Medulla oblongata (tissue), 1 donor: ENCODE measurements at regions not wholly inside any gene's neighbourhood (a gene's known extent, or its start where the extent isn't known, plus 50 kb on each side); places are given as distances from the start of the nearest gene placed in this dataset.

Source experiments
- DNase-seq: peaks from one replicate; pipeline ENCODE4 v3.0.0-alpha.2; 2015; ENCODE audit errors: extremely low spot score

DNA sequence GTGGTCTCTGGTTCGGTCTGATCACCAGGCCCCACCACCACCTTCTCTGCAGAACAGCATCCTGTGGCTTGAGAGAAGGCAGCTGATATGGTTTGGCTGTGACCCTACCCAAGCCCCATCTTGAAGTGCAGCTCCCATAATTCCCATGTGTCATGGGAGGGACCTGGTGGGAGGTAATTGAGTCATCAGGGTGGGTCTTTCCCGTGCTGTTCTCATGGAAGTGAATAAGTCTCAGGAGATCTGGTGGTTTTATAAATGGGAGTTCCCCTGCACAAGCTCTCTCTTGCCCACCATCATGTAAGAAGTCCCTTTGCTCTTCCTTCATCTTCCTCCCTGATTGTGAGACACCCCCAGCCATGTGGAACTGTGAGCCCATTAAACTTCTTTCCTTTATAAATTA, 352.3 kb upstream of the CDH5 start:
- DNase-seq, result no peak

DNA sequence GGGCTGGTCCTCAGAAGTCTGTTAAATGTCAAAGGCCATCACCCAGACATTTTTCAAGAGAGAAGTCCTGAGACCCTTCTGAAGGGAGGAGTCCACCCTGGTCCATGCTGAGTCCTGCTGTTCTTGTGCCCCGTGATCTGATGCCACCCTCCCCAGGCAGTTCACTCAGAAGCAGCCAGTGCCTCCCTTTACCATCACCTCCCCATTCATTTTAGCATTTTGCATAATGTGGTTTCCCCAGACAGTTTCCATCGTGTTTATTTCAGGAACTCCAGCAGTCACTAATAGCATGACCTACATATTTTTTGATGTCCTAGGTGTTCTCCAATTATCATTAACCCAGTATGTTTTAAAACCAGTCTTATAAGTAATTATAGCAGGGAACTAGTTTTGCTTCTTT, 353.0 kb upstream of the CDH5 start:
- DNase-seq, result no peak

DNA sequence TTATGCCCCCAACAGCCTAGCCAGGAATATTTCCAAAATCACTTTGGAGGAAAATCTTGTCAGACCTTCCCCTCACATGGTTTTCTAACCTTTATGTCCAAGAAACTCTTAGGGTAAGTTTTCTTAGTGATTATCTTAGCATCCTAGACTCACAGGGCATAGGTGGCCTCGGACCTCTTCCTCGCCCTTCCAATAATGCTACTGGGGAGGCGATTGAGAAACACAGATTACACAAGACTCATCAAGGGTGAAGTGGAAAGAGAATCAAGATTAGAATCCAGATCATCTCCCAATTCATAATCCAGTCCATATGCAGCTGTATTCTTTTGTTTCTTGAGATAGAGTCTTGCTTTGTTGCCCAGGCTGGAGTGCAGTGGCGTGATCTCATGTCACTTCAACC, 358.4 kb upstream of the CDH5 start:
- no peak for DNase-seq

DNA sequence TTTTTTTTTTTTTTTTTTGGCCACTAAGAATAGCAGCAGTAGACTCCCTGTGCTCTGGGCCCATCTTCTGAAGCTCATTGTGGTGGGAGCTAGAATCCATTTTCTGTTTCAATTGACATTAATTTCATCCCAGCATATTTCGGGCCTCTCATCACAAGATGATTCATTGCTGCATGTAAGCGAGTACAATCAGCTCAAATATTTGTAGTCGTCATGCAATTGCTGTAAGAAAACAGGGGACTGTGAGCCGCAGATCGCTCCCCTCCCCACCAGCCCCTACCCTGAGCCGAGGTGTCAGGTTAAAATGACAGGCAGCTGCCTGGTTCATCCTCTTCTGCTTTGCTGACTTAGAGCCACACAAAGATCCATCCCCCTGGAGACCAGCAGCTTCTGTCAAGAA, 358.8 kb upstream of the CDH5 start:
- DNase-seq, result no peak

DNA sequence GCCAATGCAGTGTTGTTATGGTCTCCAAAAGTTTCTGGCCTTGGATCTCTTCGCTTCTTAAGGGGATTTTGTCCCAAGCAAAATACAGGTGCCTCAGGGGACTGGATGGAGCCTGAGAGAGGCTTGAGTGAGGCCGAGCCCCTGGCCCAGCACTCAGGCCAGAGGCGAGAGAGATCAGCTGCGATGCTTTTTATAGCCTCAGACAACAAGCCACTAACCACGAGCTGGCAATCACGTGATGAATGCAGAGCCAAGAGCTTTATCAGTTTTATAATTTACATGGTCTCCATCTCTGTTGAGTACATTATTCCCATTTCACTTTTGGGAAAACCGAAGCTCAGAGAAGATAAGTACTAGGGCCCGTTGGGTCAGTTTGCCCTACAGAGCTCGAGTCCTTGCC, 360.0 kb upstream of the CDH5 start:
- DNase-seq, result no peak

DNA sequence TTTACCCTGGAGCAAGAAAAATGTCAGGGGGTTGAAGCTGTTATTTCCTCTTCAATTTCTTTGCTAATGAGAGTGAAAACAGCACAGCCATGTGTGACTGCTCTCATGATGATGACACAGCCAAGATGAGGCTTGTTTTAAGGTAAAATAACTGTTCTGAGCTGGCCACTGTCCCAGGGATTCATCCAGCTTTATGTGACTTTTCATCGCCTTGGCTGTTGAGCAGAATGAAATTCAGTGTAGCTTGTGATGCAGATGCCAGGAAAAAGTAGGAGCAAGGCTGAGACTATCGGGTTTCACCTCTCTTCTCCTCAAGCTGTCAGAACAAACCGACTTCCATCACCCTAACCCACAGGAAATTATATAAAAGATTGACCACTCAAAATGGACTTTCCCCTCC, 361.8 kb upstream of the CDH5 start:
- DNase-seq, result no peak

DNA sequence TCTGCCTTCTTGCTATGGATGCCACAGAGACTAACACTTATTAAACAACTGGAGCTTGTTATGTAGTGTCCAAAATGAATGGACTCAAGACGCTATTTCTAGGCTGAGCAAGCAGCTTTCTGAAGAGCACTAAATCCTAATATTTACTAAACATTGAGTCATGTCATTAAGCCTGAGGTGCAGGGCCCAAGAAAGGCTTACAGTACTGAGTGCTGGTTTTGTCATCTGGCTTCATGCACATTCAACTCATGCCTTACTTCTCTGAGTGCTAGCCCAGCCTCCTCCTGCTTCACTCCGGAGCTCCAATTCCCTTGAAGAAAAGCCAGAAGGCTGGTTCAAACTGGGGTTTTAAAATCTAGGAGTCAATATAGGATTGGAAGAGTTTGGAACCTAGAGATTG, 363.3 kb upstream of the CDH5 start:
- DNase-seq, result no peak

DNA sequence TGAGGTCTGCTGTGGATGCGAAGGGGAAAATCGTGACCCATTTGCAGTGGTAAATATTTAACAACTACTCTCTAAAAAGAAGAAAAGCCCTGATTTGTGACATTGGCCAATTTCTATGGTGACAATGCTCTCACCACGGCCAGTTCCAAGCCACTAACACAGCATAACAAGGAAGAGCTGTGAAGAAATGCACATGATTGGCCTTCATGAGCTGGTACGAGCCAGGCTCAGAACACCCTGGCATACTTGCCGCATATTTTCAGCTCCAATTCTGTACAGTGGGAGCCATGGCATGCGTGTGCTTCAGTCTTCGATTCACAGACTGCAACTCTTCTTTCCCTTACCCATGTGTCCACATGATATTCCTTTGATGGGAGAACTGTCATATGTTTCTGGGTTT, 363.9 kb upstream of the CDH5 start:
- no peak for DNase-seq

DNA sequence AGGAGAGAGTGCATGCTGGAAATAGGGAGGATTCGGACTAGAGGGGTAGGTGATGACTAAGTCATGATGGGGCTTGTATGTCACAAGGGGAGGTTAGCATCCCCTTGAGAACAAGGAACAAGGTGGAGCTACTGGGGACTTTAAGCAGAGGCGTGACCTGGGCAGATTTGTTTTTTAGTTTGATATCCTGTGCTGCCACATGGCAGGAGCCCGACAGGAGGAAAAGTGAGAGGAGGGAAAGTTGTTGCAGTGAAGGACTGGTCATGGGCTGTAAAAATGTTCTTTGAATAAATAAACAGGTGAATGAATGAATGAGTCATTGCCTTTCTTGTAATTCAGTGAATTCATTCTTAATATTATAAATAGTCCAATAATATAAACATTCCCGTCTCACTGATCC, 365.1 kb upstream of the CDH5 start:
- no peak for DNase-seq

DNA sequence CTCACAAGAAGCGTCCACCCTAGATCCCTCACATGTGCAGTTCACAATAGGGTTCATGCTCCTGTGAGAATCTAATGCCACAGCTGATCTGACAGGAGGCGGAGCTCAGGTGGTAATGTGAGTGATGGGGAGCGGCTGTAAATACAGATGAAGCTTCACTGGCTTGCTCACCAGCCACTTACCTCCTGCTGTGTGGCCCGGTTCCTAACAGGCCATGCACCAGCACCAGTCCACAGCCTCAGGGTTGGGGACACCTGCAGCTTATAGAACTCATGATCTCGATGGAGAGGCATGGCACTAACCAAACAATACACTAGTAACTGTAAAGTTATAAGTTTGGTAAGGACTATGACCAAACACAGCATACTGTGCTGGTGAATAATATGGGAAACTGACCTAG, 368.0 kb upstream of the CDH5 start:
- no peak for DNase-seq

DNA sequence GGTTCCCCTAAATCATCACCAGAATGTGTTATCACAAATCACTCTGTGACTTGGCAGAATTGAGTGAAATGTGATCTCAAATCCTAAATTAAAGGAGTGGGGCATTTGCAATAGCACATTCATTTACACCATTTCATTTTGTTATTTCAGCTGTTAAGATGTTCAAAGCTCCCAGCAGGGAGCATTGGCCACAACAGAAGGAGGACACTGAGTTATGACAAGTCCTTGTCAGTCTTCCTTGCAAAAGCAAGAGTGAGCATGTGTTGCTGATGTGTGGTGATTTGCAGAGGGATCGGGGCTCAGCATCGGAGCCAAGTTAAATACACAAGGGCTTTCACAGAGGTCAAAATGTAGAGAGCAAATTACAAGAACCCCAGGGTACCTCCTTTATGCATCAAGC, 372.2 kb upstream of the CDH5 start:
- DNase-seq, result peak; percentile 4

DNA sequence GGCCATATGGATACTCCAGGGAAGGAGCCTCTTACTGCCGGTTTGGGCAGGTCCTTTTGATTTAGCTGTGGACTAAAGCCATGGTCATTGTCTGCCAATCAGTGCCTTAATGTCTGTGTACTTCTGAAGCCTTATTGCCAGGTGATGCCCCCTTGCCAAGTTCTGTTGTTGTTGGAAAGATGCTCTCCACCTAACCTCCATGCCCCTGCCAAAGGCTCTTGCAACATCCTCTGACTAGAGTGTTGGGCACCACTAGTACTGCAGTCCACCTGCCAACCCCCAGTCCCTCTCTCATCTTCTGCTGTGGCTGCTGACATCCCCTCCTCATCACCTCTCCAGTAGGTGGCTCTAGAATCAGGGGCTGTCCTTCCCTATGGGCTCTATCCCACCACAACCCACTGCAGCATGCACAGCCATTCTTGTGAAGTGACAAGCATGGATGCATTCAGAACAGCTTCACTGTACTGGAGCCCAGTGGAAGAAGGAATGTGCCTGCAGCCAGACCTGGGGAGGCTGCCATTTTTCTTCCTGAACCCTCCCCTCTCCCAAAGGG, 375.3 kb upstream of the CDH5 start:
- no peak for DNase-seq

DNA sequence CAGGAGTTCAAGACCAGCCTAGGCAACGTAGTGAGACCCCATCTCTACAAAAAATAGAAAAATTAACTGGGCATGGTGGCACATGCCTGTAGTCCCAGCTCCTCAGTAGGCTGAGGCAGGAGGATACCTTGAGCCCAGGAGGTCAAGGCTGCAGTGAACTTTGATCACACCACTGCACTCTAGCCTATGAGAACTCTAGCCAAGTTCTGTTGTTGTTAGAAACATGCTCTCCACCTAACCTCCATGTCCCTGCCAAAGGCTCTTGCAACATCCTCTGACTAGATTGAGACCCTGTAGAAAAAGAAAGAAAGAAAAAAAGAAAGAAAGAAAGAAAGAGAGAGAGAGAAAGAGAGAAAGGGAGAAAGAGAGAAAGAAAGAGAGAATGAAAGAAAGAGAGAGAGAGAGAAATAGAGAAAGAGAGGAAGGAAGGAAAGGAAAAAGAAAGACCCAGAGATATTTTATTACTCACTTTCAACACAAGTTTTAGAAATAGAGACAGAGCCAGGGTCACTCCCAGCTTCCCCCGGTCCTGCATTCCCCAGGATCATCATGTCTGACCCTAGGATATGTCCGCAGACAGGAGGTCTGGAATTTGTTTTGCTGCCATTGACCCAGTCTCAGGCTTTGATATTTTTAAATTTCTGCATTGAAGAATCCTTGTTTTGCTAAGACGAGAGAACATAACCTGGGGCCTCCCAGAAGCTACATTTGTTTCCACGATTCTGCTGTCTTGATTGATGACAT, 376.5 kb upstream of the CDH5 start:
- no peak for DNase-seq

DNA sequence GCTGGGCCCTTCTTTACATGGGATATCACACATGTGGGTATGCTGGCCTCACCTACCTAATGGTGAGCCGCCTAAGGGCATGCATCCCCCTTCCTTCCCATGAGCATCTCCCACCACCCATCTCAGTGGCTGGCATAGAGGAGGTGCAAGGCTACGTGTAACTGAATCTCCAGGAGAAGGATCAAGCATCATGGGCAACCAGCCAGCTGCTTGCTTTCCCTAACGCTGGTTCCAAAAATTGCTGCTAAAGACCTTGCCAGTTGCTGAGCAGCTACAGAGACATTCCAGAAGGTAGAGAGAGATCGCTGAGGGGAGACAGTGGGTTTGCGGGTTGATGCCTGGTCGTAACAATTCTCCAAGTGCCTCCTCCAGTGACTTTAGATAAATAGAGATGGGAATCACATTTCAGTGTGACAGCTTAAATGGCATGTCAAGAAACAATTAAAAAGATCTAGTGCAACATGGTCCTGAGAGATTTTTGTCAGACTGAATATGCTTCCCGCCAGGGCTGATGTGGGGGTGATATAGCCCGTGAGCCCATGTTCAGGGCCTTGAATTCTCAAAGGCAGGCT, 378.4 kb upstream of the CDH5 start:
- DNase-seq, result no peak

DNA sequence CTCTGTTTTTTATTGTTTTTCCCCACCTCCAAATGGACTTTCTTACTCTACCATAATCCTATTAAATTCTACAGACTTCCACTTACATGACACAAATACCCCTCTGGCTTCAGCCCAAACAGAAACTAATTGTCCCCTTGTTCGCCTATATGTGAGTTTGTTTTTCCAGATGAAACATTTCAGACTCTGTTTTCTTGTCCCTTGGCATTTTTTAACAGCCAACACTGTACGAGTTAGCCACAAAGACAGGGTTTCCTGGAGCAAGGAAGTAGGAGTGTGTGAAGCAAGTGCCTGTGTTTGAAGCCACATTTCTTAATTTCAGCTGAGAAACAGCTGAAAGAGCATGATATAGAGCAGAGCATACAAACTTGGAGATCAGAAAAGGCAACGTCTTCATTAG, 382.2 kb upstream of the CDH5 start:
- no peak for DNase-seq

DNA sequence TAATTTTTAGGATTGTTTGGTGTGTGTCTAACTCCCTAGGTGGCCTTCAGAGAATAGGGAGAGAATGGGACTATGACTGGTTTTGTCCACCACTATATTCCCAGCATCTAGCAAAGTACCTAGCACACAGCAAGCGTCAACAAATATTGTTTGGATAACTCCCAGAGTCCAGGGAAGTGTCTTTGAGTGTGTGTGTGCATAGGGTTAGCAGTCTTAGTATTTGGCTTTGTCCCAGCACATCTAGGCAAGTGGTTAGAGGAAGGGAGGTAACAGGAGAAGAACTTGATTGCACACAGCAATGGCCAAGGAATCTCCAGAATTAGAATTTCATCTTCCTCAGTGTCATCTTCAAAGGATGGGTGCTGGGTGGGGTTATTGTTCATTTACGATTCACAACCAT, 385.4 kb upstream of the CDH5 start:
- DNase-seq, result no peak

DNA sequence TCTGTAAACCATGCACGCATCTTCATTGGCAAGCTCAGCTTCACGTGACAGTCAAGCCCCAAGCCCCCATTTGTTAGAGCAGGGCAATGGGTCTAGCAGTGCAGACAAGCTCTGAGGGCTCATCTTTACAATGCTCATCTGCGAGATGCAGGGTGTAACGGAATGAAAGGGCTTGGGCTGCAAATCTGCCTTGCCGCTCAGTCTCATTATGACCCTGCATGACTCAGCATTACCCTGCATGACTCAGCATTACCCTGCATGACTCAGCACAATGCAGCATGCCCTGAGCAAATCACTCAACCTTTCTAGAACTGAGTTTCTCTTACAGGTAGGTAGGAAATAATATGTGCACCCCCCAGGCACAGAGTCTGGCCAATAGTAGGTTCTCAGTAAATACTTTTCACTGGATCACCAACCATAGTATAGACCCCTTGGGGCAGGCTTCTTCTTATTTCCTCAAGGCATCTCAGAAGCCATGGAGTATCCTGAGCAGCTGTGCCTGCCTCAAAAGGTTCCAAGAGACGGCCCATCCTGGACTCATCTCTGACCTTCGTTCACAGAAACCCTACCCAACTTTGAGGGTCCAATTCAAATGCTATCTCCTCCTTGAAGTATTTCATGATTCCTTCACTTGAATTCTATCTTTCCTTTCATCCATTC, 391.3 kb upstream of the CDH5 start:
- DNase-seq, result no peak

DNA sequence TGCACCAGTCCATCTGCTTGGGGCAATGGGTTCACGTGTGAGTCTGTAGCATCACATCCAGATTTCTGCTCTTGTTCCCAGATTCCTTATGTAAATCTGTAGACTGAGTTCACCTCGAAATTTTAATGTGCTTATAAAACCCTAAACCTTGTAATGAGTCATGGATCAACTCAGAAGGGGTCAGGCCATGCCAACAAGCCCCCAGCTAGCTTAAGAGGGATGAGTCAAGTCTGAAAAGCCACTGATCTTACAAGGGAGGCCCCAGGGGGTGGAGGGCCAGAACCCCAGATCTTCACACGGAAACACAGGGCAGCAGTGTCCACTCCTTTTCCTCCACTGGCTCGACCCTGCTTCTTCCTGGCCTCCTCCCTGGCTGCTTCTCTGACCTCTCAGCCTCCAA, 399.1 kb upstream of the CDH5 start:
- DNase-seq, result no peak

DNA sequence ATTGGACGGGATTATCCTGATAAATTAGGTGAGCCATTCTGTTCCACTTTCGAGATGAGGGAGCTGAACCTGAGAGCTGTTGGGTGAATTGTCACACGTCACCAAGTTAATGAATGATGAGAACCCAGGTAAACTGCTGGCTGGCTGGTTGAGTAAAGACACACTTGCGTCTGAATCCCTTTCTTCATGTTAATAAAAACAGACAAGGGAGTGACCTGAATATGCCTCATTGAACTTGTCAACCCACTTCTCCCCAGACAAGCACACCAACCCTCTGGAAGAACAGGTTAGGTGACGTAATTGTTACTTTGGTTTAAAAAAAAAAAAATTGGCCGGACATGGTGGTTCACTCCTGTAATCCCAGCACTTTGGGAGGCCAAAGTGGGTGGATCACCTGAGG, 400.9 kb upstream of the CDH5 start:
- DNase-seq, result no peak

DNA sequence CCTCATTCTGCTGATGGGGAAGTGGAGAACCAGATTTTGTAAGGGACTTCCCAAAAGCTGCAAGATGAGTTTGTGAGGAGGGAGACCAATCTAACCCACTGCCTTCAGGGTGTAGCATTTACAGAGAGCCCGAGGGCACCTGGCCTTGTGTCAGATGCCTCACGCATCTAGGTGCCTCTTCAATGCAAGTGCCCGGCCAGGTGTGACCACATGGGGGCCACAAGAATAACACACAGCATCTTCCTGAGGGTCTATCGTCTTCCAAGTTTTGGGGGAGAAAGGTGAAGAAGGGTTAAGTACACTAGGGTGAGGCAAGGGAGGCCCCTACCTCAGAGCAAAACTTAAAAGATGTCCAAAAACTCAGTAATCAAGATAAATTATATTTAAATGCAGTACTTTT, 401.7 kb upstream of the CDH5 start:
- DNase-seq, result no peak

DNA sequence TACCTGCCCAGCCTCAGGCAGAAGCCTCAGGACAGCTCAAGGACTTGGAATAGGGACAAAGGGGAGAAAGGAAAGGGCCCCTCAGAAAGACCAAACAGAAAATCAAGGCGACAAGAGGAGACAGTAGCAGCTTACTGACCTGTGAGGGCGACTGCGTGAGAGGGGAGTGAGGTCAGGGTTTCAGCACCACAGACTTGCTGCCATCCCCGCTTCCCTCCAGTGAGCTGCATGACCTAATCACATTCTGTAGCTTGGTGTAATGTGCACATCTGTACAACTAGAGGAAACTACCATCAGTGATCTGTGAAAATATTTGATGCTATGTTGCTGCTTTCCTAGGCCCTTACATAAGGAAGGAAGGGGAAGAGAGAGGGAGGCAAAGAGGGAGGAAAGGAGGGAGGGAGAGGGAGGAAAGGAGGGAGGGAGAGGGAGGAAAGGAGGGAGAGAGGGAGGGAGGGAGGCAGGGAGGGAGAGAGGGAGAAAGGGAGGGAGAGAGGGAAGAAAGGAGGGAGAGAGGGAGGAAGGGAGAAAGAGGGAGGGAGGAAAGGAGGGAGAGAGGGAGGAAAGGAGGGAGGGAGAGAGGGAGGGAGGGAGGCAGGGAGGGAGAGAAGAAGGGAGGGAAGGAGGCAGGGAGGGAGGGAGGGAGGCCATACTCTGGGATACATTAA, 404.9 kb upstream of the CDH5 start:
- DNase-seq, result no peak

DNA sequence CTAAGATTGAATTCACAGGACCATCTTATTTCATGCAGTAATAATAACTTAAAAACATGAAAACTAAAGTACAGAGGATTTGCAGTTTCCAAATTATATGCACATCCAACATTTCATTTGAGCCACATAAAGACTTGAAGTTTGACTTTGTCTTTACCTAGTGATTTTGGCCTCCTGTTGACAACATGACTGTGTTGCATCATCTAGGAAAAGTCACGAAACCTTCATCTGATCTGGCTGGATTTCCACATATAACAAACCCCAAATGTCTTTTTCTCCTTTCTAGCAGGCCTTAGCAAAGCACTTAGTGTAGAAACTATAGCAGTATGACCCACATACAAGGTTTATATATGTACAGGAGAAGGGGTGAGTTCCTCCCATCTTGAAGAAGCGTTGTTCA, 406.5 kb upstream of the CDH5 start:
- DNase-seq, result no peak

DNA sequence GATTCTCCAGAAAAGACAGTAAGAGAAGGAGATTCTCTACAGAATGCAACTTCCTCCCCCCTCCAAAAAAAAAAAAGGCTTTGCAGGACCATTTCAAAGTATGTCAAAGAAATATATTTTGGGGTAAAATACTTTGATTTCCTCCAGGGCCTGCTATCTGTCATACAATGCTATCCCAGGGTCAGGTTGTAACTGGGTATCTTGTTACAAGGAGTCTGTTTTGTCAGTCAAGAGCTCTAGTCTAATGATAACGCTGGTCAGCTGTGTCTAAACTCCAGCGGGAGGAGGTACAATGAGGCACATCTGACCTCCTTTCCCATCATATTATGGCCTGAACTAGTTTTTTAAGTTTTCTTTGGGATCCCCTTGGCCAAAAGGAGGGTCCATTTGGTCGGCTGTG, 408.4 kb upstream of the CDH5 start:
- DNase-seq, result no peak
